Aorta (tissue), 5 donors: ENCODE measurements at regions not wholly inside any gene's neighbourhood (a gene's known extent, or its start where the extent isn't known, plus 50 kb on each side); places are given as distances from the start of the nearest gene placed in this dataset.
A peak's percentile ranks its signal among the peaks of the same experiment; 100 is the strongest.

Experiments
- ATAC-seq: fragments of 200-7000 bp; cut with Tn5 transposase; one replicate; pipeline ENCODE4 v1.9.1; 2022; ENCODE audit warnings: moderate library complexity; ENCODE audit not compliant: low FRiP score
- DNase-seq, 2 donors: peaks; one replicate each; pipeline ENCODE4 v3.0.0-alpha.2; 2020
- H3K27ac ChIP-seq, 2 donors: one replicate each; pipeline ENCODE4 v1.5.1; 2013; ENCODE audit warnings: low read length in 2 of 2, mild to moderate bottlenecking in 2 of 2, moderate library complexity in 2 of 2, control low read depth in 1 of 2, inconsistent platforms in 1 of 2, low read depth in 1 of 2
- H3K27me3 ChIP-seq, 2 donors: one replicate each; pipeline ENCODE4 v1.6.1; 2013; ENCODE audit warnings: control low read depth in 1 of 2, low read length in 1 of 2, mild to moderate bottlenecking in 1 of 2, moderate library complexity in 1 of 2; ENCODE audit not compliant: insufficient read depth in 2 of 2, control insufficient read depth in 1 of 2
- H3K36me3 ChIP-seq, 2 donors: one replicate each; pipeline ENCODE4 v1.6.1; 2013; ENCODE audit warnings: control low read depth in 1 of 2, low read length in 1 of 2, mild to moderate bottlenecking in 1 of 2; ENCODE audit not compliant: insufficient read depth in 2 of 2, control insufficient read depth in 1 of 2
- H3K4me1 ChIP-seq, 2 donors: one replicate each; pipeline ENCODE4 v1.6.1; 2013; ENCODE audit warnings: low read length in 2 of 2, control low read depth in 1 of 2, mild to moderate bottlenecking in 1 of 2, moderate library complexity in 1 of 2; ENCODE audit not compliant: insufficient read depth in 2 of 2, control insufficient read depth in 1 of 2
- H3K4me3 ChIP-seq, 2 donors: one replicate each; pipeline ENCODE4 v1.5.1; 2013; ENCODE audit warnings: low read length in 2 of 2, control low read depth in 1 of 2, mild to moderate bottlenecking in 1 of 2
- H3K9me3 ChIP-seq: one replicate; pipeline ENCODE4 v1.6.1; 2013; ENCODE audit warnings: mild to moderate bottlenecking, low read length; ENCODE audit not compliant: control insufficient read depth
- WGBS, 2 donors: extraction: QIAGEN DNeasy Blood & Tissue Kit; methylation state at CpG; one replicate each; pipeline ENCODE4 v1.1.7; 2013; 5-methylcytosine and 5-hydroxymethylcytosine counted together
- intact Hi-C, 2 donors: fragments of 100-400 bp; cut with DNase I; formaldehyde crosslinking; loops; one replicate each; pipeline versions ENCODE4 v1.14.2 to v1.15.0; 2022
- donor health status: healthy with polysubstance abuse.
- donor health status: Bipolar disorder and iron deficiency.
- donor health status: DM: no; HTN: no; CAD: no.
- donor health status: DM: no; HTN: no; CAD: no.
- donor health status: DM: yes; HTN: yes; CAD: no.

DNA sequence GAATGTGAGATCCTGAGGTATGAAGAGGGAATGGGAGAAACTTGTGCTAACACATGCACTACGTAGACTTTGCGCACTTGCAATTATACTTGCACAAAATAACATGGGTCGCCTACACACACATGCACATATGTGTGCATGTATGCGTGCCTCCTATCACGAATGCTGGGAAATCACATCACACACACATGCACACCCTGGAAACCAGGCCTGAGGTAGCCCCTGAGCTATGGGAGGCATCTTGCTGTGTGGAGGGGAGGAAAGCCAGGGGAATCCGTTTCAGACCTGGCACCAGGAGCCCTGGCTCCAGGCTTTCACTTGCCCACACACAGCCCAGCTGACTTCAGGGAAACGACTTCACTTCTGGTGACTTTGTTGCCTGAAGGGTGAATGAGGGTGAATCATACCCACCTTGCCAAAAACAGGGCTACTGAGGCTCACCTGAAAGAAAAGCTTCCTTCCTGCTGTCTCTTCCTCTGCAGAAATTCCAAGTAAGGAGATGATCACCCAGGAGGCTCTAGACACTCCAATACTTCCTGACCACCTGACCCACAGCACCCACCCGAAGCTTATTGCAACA lies 136.0 kb upstream of the NGF start:
- no peak for ATAC-seq
- H3K9me3 ChIP-seq: no peaks in the 10 kb centered on the region
- no peak for DNase-seq
- 67 to 73% methylated on average over 8 of the region's 8 CpGs for WGBS, 2 donors
- no peak overlapping the region for H3K4me3 ChIP-seq
- no peaks in the 10 kb centered on the region for H3K27me3 ChIP-seq
- H3K27ac ChIP-seq: no peak overlapping the region
- H3K36me3 ChIP-seq: no peaks in the 10 kb centered on the region
- no peaks in the 10 kb centered on the region for H3K4me1 ChIP-seq
- intact Hi-C loops: no loop called here

DNA sequence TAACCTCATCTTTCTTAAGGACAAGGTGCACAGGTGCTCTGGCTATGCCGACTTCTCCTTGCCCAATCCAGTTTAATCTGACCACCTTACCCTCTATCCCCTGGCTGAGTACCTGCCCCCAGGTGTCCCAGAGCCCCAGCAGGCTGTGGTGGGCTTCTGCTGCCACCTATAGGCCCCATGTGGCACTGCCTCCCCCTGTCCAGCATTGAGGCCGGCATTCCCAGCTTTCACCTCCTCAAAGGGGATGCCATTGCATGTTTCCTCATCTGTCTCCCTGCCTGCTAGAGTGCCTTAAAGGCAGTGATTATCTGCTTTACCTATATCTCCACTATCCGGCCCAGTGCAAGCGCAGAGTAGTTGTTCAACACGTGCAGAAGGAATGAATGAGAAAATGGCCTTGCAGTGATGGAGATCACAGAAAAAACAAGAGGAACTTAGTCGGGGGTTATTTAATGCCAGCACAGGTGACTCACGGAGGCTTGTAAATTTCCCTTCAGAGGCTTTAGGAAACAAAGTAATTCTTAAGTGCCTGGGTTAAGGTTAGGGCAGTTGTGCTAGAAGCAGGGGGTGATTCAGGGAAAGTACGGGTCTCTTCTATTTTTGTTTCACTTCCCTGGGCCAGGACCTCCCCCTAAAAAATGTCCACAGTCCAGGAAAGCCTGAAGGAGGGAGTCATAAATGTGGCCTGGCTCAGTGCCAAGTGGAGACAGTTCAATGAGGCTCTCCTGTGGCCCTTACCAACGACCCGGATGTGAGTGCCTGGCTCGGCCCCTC lies 131.8 kb upstream of the NGF start:
- no peaks in the 10 kb centered on the region for H3K36me3 ChIP-seq
- no peak overlapping the region for H3K4me3 ChIP-seq
- H3K4me1 ChIP-seq: no peaks in the 10 kb centered on the region
- no peaks in the 10 kb centered on the region for H3K9me3 ChIP-seq
- intact Hi-C loops: loop anchor here (2.0 to 5.0 kb wide), 2 partner anchors 328 to 331 kb away; no protein-coding TSS in a partner anchor
- 53 to 56% methylated on average over 11 of the region's 11 CpGs for WGBS, 2 donors
- DNase-seq (peak in 1 of 2 donors; percentile 81), ATAC-seq (peak; percentile 67)
- H3K27ac ChIP-seq: no peak overlapping the region
- H3K27me3 ChIP-seq: no peaks in the 10 kb centered on the region

DNA sequence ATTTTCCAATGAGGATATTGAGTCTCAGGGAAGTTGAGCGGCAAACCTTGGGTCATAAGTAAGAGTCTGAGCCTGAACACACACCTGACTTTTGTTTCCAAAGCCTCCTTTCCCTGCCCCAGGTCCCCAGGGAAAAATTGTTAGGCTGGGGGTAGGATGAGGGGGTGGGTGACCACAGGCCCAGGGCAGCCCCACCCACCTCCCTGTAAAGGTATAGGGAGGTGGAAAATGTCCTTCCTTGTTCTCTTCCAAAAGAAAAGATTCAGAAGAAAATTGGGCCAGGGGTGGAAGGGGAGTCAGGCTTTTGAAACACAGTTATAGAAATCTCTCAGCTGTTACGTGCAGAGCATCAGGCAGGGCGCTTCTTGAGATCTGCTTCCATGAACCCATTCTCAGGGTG lies 129.7 kb upstream of the NGF start:
- intact Hi-C loops: loop anchor here (2.0 to 5.0 kb wide), 2 partner anchors 325 to 329 kb away; no protein-coding TSS in a partner anchor
- 94 to 95% methylated on average over 3 of the region's 3 CpGs for WGBS, 2 donors
- Histone ChIP-seq H3K4me1 (no peaks in the 10 kb centered on the region), H3K27ac (no peak overlapping the region), H3K36me3 (no peaks in the 10 kb centered on the region), H3K27me3 (no peaks in the 10 kb centered on the region), H3K9me3 (no peaks in the 10 kb centered on the region), H3K4me3 (no peak overlapping the region)
- DNase-seq (no peak), ATAC-seq (no peak)

DNA sequence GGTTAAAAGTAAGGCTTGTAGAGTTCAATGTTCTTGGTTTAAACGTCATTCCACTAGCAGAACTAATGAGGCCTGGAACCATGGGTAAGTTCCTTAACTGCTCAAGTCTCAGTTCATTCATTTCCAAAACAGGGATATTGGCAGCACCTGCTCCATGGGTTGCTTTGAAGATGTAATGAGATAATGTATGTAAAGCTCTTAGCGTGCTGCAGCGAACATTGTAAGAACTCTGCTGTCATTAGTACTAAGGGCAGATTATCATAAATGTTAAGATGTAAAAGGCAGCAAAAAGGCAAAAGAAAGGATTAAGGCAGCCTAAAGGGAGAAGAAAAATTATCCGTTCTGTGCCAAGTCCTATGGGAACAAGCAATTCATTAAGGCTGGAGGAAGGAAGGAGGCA lies 129.1 kb upstream of the NGF start:
- Histone ChIP-seq H3K4me1 (no peaks in the 10 kb centered on the region), H3K27me3 (no peaks in the 10 kb centered on the region), H3K36me3 (no peaks in the 10 kb centered on the region), H3K9me3 (no peaks in the 10 kb centered on the region), H3K4me3 (no peak overlapping the region), H3K27ac (no peak overlapping the region)
- no peak for ATAC-seq
- 88 to 89% methylated on average over 4 of the region's 4 CpGs for WGBS, 2 donors
- intact Hi-C loops: loop anchor here in 1 of 2 donors (5.0 kb wide), 1 partner anchor 325 kb away; no protein-coding TSS in a partner anchor
- no peak for DNase-seq

DNA sequence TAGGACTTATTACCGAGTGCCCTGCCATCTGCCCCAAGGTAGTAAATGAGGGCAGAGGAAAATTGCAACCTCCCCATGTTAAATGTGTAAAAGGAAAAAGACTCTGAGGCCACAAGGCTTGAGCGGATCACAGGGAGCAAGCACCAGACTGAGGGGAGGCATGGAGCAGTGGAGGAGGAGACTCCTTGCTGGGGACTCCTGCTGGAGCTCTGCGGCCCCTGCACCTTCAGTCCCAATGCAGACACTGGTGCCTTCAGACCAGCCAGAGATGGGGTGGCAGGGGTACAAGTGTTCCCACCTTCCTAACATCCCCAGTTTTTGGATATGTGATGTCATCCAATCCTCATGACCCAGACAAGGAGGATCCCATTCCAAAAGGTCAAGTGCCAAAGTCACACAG lies 128.4 kb upstream of the NGF start:
- intact Hi-C loops: loop anchor here in 1 of 2 donors (5.0 kb wide), 1 partner anchor 324 kb away; no protein-coding TSS in a partner anchor
- 95 to 100% methylated on average over 3 of the region's 3 CpGs for WGBS, 2 donors

DNA sequence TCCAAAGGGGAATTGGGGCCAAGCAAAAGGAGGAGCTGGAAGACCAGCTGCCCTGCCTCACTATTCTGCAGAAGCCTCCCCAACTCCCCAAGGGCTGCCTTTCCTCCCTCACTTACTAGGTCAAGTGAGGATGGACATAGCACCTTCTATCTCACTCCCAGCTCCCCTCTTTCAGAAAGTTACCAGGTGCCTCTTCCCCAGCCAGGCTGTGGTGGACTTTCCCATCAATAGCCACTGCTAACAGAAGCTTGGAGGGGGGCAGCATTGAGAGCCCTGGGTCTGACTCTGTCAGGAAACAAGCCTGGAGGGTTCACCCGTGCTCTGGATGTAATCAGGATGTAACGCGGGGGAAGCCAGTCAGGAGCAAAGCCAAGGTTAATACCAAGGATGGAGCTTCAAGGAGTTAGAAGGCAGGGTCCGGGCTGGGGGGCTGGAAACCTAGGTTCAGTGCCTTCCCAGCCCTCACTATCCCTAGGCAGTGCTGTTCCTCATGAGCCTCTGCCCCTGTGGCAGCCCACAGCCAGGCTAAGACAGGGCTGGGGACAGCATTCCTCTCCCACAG lies 127.8 kb upstream of the NGF start:
- no peaks in the 10 kb centered on the region for H3K36me3 ChIP-seq
- WGBS, 2 donors: 76 to 83% methylated on average over 4 of the region's 4 CpGs
- H3K4me3 ChIP-seq: no peak overlapping the region
- H3K27ac ChIP-seq: no peak overlapping the region
- intact Hi-C loops: loop anchor here in 1 of 2 donors (5.0 kb wide), 1 partner anchor 324 kb away; no protein-coding TSS in a partner anchor
- ATAC-seq (no peak), DNase-seq (no peak)
- no peaks in the 10 kb centered on the region for H3K4me1 ChIP-seq
- H3K9me3 ChIP-seq: no peaks in the 10 kb centered on the region
- no peaks in the 10 kb centered on the region for H3K27me3 ChIP-seq

More for the DNA sequence above, 128.4 kb upstream of the NGF start:
- H3K27me3 ChIP-seq: no peaks in the 10 kb centered on the region
- DNase-seq (no peak), ATAC-seq (no peak)
- H3K4me1 ChIP-seq: no peaks in the 10 kb centered on the region
- no peak overlapping the region for H3K27ac ChIP-seq
- no peak overlapping the region for H3K4me3 ChIP-seq
- no peaks in the 10 kb centered on the region for H3K36me3 ChIP-seq
- no peaks in the 10 kb centered on the region for H3K9me3 ChIP-seq

DNA sequence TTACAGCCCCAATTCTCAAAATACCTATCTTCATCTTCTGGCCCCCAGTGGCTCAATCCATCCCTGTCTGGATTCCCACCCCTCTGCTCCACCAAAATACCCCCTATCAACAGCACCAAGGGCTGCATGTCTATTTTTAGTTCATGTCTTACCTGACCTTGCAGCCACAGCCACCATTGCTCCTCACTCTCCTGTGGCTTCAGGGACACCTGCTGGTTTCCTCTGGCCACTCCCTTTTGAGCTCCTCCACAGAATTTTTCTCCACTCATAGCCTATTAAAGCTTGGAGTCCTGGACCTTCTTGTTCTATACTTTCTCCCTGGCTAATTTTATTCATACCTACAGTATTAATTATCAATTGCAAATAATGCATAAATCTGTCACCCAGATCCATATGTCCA lies 125.3 kb upstream of the NGF start:
- DNase-seq (no peak), ATAC-seq (no peak)
- Histone ChIP-seq H3K9me3 (no peaks in the 10 kb centered on the region), H3K27ac (no peak overlapping the region), H3K27me3 (no peaks in the 10 kb centered on the region), H3K4me3 (no peak overlapping the region), H3K4me1 (no peaks in the 10 kb centered on the region), H3K36me3 (no peaks in the 10 kb centered on the region)
- intact Hi-C loops: no loop called here

DNA sequence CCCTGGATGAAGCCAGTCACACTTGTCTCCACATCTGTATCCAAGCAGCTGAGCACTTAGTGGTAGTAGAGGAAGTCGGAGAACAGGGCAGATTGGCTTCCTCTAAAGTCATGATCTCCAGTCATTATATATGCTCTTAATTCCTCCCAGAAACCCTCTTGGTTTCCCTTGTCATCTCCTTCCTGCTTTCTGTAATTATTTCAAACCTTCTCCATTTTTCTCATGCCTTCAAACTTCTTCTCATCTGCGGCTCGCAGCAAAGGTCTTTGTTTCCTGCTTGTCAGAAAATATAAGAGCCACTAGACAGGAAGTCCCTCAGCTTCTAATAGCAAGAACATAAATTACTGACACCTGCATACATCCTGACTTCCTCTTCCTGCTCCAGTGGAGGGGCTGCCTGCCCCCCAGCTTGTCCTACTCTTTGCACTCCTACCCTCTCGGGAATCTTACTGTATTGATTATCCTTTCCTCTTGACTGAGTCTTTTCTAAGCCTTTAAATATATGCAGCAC lies 124.6 kb upstream of the NGF start:
- no peak overlapping the region for H3K4me3 ChIP-seq
- intact Hi-C loops: no loop called here
- ATAC-seq (no peak), DNase-seq (no peak)
- H3K9me3 ChIP-seq: no peaks in the 10 kb centered on the region
- no peaks in the 10 kb centered on the region for H3K36me3 ChIP-seq
- 91 to 93% methylated on average over 4 of the region's 4 CpGs for WGBS, 2 donors
- H3K27me3 ChIP-seq: no peaks in the 10 kb centered on the region
- no peak overlapping the region for H3K27ac ChIP-seq
- H3K4me1 ChIP-seq: no peaks in the 10 kb centered on the region
